Transverse colon (tissue), 3 donors: ENCODE measurements at regions not wholly inside any gene's neighbourhood (a gene's known extent, or its start where the extent isn't known, plus 50 kb on each side); places are given as distances from the start of the nearest gene placed in this dataset.
"Not testable (repeated sequence)": the region's sequence is repeated elsewhere in the genome, so short reads cannot be mapped to it uniquely, and the experiment has no call there.

Experiments used
- EP300 ChIP-seq: sonication (generic); formaldehyde crosslinking; IDR thresholded peaks from one replicate; pipeline ENCODE4 v1.6.1; 2017; ENCODE audit warnings: antibody characterized with exemption, low read depth
- TF ChIP-seq, protein P1 (sequence below), 5 experiments: fragments of 200-600 bp in 3 of 5; fragments of 450-650 bp in 2 of 5; sonication (generic) in 3 of 5; IDR thresholded peaks; 1 replicate in 2 of 5; 2 replicates in 3 of 5; pipeline ENCODE4 v1.5.1; 2016 to 2017; ENCODE audit warnings: antibody characterized with exemption in 5 of 5, inconsistent platforms in 3 of 5, mild to moderate bottlenecking in 2 of 5, moderate library complexity in 1 of 5

DNA sequence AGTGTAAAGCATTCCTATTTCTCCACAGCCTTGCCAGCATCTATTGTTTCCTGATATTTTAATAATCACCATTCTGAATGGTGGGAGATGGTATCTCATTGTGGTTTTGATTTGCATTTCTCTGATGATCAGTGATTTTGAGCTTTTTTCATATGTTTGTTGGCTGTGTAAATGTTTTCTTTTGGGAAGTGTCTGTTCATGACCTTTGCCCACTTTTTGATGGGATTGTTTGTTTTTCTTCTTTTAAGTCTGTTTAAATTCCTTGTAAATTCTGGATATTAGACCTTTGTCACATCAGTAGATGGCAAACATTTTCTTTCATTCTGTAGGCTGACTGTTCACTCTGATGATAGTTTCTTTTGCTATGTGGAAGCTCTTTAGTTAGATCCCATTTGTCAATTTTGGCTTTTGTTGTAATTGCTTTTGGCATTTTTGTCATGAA, 461.5 kb upstream of the GCFC2 start:
- TF ChIP-seq, protein P1, sequence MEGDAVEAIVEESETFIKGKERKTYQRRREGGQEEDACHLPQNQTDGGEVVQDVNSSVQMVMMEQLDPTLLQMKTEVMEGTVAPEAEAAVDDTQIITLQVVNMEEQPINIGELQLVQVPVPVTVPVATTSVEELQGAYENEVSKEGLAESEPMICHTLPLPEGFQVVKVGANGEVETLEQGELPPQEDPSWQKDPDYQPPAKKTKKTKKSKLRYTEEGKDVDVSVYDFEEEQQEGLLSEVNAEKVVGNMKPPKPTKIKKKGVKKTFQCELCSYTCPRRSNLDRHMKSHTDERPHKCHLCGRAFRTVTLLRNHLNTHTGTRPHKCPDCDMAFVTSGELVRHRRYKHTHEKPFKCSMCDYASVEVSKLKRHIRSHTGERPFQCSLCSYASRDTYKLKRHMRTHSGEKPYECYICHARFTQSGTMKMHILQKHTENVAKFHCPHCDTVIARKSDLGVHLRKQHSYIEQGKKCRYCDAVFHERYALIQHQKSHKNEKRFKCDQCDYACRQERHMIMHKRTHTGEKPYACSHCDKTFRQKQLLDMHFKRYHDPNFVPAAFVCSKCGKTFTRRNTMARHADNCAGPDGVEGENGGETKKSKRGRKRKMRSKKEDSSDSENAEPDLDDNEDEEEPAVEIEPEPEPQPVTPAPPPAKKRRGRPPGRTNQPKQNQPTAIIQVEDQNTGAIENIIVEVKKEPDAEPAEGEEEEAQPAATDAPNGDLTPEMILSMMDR (IDR thresholded peaks at IDR 0.05) = not testable (repeated sequence)
- TF ChIP-seq EP300 = not testable (repeated sequence)
